H1 (cell line): ENCODE measurements at regions not wholly inside any gene's neighbourhood (a gene's known extent, or its start where the extent isn't known, plus 50 kb on each side); places are given as distances from the start of the nearest gene placed in this dataset.

Experiments
- CTCF ChIA-PET: fragments of 300-600 bp; sonication (Branson Sonifier 250); formaldehyde crosslinking; loops from one replicate; lab custom pipeline; 2021; ENCODE audit not compliant: partially characterized antibody; lab: Charles Lee
- POLR2A ChIA-PET: fragments of 300-600 bp; sonication (Branson Sonifier 250); formaldehyde crosslinking; loops from one replicate; lab custom pipeline; 2021; ENCODE audit warnings: inconsistent platforms; ENCODE audit not compliant: partially characterized antibody; lab: Charles Lee
- DNase-seq, 2 experiments: peaks; one replicate each; pipeline versions ENCODE4 v3.0.0 to v3.0.0-alpha.2; 2010 to 2022; ENCODE audit warnings: low spot score in 2 of 2, low read depth in 1 of 2, mixed read lengths in 1 of 2
- FAIRE-seq: peaks from 2 replicates; lab custom pipeline; 2011; peaks lifted over from hg19 to GRCh38; lab: Jason Lieb, UNC
- H2AFZ ChIP-seq: 2 replicates; pipeline ENCODE4 v1.8.1; 2012; ENCODE audit warnings: low read length, inconsistent platforms
- H2AK5ac ChIP-seq: 2 replicates; pipeline ENCODE4 v1.6.1; 2013; ENCODE audit warnings: low read depth, low read length
- H2BK120ac ChIP-seq: replicated peaks from 2 replicates; pipeline ENCODE3; 2013; ENCODE audit warnings: low read depth, low read length, inconsistent platforms
- H2BK12ac ChIP-seq: 2 replicates; pipeline ENCODE4 v1.6.1; 2013; ENCODE audit warnings: low read depth, low read length
- H2BK15ac ChIP-seq: 2 replicates; pipeline ENCODE4 v1.6.1; 2013; ENCODE audit warnings: low read length
- H2BK20ac ChIP-seq: 2 replicates; pipeline ENCODE4 v1.6.1; 2013; ENCODE audit warnings: low read length
- H2BK5ac ChIP-seq: 2 replicates; pipeline ENCODE4 v1.6.1; 2013; ENCODE audit warnings: low read depth, low read length
- H3K14ac ChIP-seq: 2 replicates; pipeline ENCODE4 v1.6.1; 2013; ENCODE audit warnings: inconsistent platforms; ENCODE audit not compliant: insufficient read length
- H3K18ac ChIP-seq: 2 replicates; pipeline ENCODE4 v1.6.1; 2013; ENCODE audit warnings: low read length; ENCODE audit errors: extremely low read depth
- H3K23ac ChIP-seq: 2 replicates; pipeline ENCODE4 v1.6.1; 2013; ENCODE audit warnings: inconsistent platforms; ENCODE audit not compliant: insufficient read length
- H3K23me2 ChIP-seq: 2 replicates; pipeline ENCODE4 v1.6.1; 2013; ENCODE audit warnings: low read depth, low read length
- H3K27ac ChIP-seq: 2 replicates; pipeline ENCODE4 v1.6.1; 2011; ENCODE audit warnings: low read depth, low read length, inconsistent platforms
- H3K27me3 ChIP-seq, 4 experiments: replicated peaks in 1 of 4; 1 replicate in 1 of 4; 2 replicates in 3 of 4; pipeline versions ENCODE4 v1.6.1 to v1.8.1; 2011 to 2013; ENCODE audit warnings: low read length in 3 of 4, mild to moderate bottlenecking in 3 of 4, inconsistent platforms in 2 of 4, mixed read lengths in 2 of 4, moderate library complexity in 1 of 4; ENCODE audit not compliant: control insufficient read depth in 3 of 4, insufficient read depth in 3 of 4; ENCODE audit errors: extremely low read depth in 1 of 4
- H3K36me3 ChIP-seq, 4 experiments: 2 replicates each; pipeline versions ENCODE4 v1.6.1 to v1.8.1; 2011 to 2013; ENCODE audit warnings: mild to moderate bottlenecking in 4 of 4, low read length in 3 of 4, moderate library complexity in 2 of 4, control low read depth in 1 of 4, inconsistent platforms in 1 of 4; ENCODE audit not compliant: insufficient read depth in 4 of 4, control insufficient read depth in 2 of 4
- H3K4ac ChIP-seq: replicated peaks from 2 replicates; pipeline ENCODE3; 2013; ENCODE audit warnings: low read length, low read depth, mixed read lengths, inconsistent platforms; ENCODE audit not compliant: insufficient read length
- H3K4me1 ChIP-seq, 4 experiments: replicated peaks in 1 of 4; 1 replicate in 1 of 4; 2 replicates in 3 of 4; pipeline versions ENCODE4 v1.6.1 to v1.8.1; 2011 to 2013; ENCODE audit warnings: low read length in 3 of 4, inconsistent platforms in 2 of 4, mixed read lengths in 1 of 4; ENCODE audit not compliant: insufficient read depth in 4 of 4, control insufficient read depth in 3 of 4
- H3K4me2 ChIP-seq, 2 experiments: 2 replicates each; pipeline versions ENCODE4 v1.6.1 to v1.8.1; 2011 to 2013; ENCODE audit warnings: low read depth in 2 of 2, low read length in 2 of 2, control low read depth in 1 of 2, inconsistent platforms in 1 of 2, mild to moderate bottlenecking in 1 of 2; ENCODE audit not compliant: insufficient read depth in 1 of 2
- H3K4me3 ChIP-seq, 4 experiments: fragments of 200-600, 300-600 bp in 1 of 4; sonication (generic), shearing (Covaris generic), sonication (Bioruptor Twin) in 1 of 4; 2 replicates each; pipeline versions ENCODE4 v1.5.1 to v1.8.1; 2011 to 2016; ENCODE audit warnings: low read length in 4 of 4, low read depth in 3 of 4, control low read depth in 2 of 4, inconsistent platforms in 2 of 4, mild to moderate bottlenecking in 2 of 4, mixed read lengths in 1 of 4, moderate library complexity in 1 of 4; ENCODE audit not compliant: insufficient read depth in 2 of 4; ENCODE audit errors: extremely low read depth in 1 of 4
- H3K56ac ChIP-seq: replicated peaks from 2 replicates; pipeline ENCODE3; 2013; ENCODE audit warnings: low read depth, mild to moderate bottlenecking, mixed read lengths, low read length, inconsistent platforms; ENCODE audit not compliant: insufficient read length
- H3K79me1 ChIP-seq: 2 replicates; pipeline ENCODE4 v1.6.1; 2013; ENCODE audit warnings: low read depth, low read length, control low read depth
- H3K79me2 ChIP-seq, 2 experiments: 2 replicates each; pipeline versions ENCODE4 v1.6.1 to v1.8.1; 2012 to 2013; ENCODE audit warnings: low read length in 2 of 2, mild to moderate bottlenecking in 2 of 2, inconsistent platforms in 1 of 2; ENCODE audit not compliant: insufficient read depth in 2 of 2, control insufficient read depth in 1 of 2
- H3K9ac ChIP-seq, 4 experiments: replicated peaks in 1 of 4; 1 replicate in 1 of 4; 2 replicates in 3 of 4; pipeline versions ENCODE4 v1.6.1 to v1.8.1; 2011 to 2013; ENCODE audit warnings: low read depth in 3 of 4, low read length in 3 of 4, control low read depth in 2 of 4, mild to moderate bottlenecking in 2 of 4, moderate library complexity in 2 of 4, inconsistent platforms in 1 of 4; ENCODE audit errors: extremely low read depth in 1 of 4
- H3K9me3 ChIP-seq, 2 experiments: 2 replicates each; pipeline versions ENCODE4 v1.6.1 to v1.8.1; 2012 to 2013; ENCODE audit warnings: mild to moderate bottlenecking in 2 of 2, moderate library complexity in 2 of 2, control low read depth in 1 of 2, inconsistent platforms in 1 of 2, low read depth in 1 of 2, low read length in 1 of 2, mixed read lengths in 1 of 2; ENCODE audit not compliant: insufficient read depth in 2 of 2
- H4K20me1 ChIP-seq, 2 experiments: replicated peaks in 1 of 2; 2 replicates each; pipeline versions ENCODE3 to v1.8.1; 2011 to 2013; ENCODE audit warnings: inconsistent platforms in 2 of 2, low read length in 2 of 2, mild to moderate bottlenecking in 1 of 2; ENCODE audit not compliant: insufficient read depth in 2 of 2, control insufficient read depth in 1 of 2
- H4K5ac ChIP-seq: 2 replicates; pipeline ENCODE4 v1.6.1; 2013; ENCODE audit warnings: low read length, low read depth, mixed read lengths, inconsistent platforms; ENCODE audit not compliant: insufficient read length
- H4K8ac ChIP-seq: 2 replicates; pipeline ENCODE4 v1.8.0; 2013; ENCODE audit warnings: mild to moderate bottlenecking, moderate library complexity, low read length, inconsistent platforms; ENCODE audit not compliant: insufficient read depth; ENCODE audit errors: extremely low read depth
- H4K91ac ChIP-seq: replicated peaks from 2 replicates; pipeline ENCODE3; 2013; ENCODE audit warnings: low read length, mixed read lengths, inconsistent platforms; ENCODE audit not compliant: insufficient read length
- CBX5 ChIP-seq: fragments of 300-800, 300-1000 bp; sonication (generic); IDR thresholded peaks from 2 replicates; pipeline ENCODE4 v1.7.1; 2016; ENCODE audit warnings: antibody characterized with exemption, low read length, low read depth
- CBX8 ChIP-seq: fragments of 300-800, 300-1000 bp; sonication (generic); IDR thresholded peaks from 2 replicates; pipeline ENCODE4 v1.7.1; 2016; ENCODE audit warnings: low read depth, low read length, borderline replicate concordance
- CHD1 ChIP-seq: IDR thresholded peaks from 2 replicates; pipeline ENCODE4 v1.6.1; 2012; ENCODE audit warnings: low read depth, low read length, improper control_type of control experiment
- EP300 ChIP-seq, 2 experiments: IDR thresholded peaks; 1 replicate in 1 of 2; 2 replicates in 1 of 2; pipeline ENCODE4 v1.6.1; 2011 to 2012; ENCODE audit warnings: low read depth in 2 of 2, low read length in 2 of 2, mild to moderate bottlenecking in 2 of 2, borderline replicate concordance in 1 of 2, inconsistent platforms in 1 of 2, moderate library complexity in 1 of 2
- GTF2F1 ChIP-seq: IDR thresholded peaks from 2 replicates; pipeline ENCODE4 v1.6.1; 2012; ENCODE audit warnings: low read depth, low read length, improper control_type of control experiment, borderline replicate concordance
- KDM5A ChIP-seq: fragments of 200-600 bp; IDR thresholded peaks from 2 replicates; pipeline ENCODE4 v1.7.1; 2012; ENCODE audit warnings: mild to moderate bottlenecking, low read length, inconsistent platforms, mixed read lengths
- SP2 ChIP-seq: IDR thresholded peaks from 2 replicates; pipeline ENCODE4 v1.6.1; 2012; ENCODE audit warnings: mild to moderate bottlenecking, low read length, inconsistent platforms
- SP4 ChIP-seq: IDR thresholded peaks from 2 replicates; pipeline ENCODE4 v1.6.1; 2012; ENCODE audit warnings: low read length, inconsistent platforms
- TAF7 ChIP-seq: optimal IDR thresholded peaks from 2 replicates; pipeline ENCODE3; 2011; ENCODE audit warnings: low read depth, mild to moderate bottlenecking, inconsistent platforms, low read length, moderate library complexity, borderline replicate concordance
- TEAD4 ChIP-seq: IDR thresholded peaks from 2 replicates; pipeline ENCODE4 v1.6.1; 2012; ENCODE audit warnings: low read depth, low read length, inconsistent platforms, mixed read lengths
- YY1 ChIP-seq: IDR thresholded peaks from 2 replicates; pipeline ENCODE4 v1.6.1; 2011; ENCODE audit warnings: low read depth, mild to moderate bottlenecking, low read length
- WGBS, 2 experiments: shearing (Covaris generic) in 1 of 2; methylation state at CpG; one replicate each; pipeline versions ENCODE4 v1.1.6 to v1.1.7; 2013 to 2015; ENCODE audit warnings: low lambda C conversion rate in 2 of 2, mixed read lengths in 2 of 2, inconsistent platforms in 1 of 2, low coverage in 1 of 2, missing lambda C conversion rate in 1 of 2; ENCODE audit not compliant: insufficient replicate concordance in 2 of 2, insufficient coverage in 1 of 2, insufficient read length in 1 of 2; ENCODE audit errors: extremely low coverage in 1 of 2, missing lambda C conversion rate in 1 of 2; 5-methylcytosine and 5-hydroxymethylcytosine counted together
- TF ChIP-seq, protein P1 (sequence below): IDR thresholded peaks from 2 replicates; pipeline ENCODE4 v1.6.1; 2011; ENCODE audit warnings: low read length, improper control_type of control experiment

DNA sequence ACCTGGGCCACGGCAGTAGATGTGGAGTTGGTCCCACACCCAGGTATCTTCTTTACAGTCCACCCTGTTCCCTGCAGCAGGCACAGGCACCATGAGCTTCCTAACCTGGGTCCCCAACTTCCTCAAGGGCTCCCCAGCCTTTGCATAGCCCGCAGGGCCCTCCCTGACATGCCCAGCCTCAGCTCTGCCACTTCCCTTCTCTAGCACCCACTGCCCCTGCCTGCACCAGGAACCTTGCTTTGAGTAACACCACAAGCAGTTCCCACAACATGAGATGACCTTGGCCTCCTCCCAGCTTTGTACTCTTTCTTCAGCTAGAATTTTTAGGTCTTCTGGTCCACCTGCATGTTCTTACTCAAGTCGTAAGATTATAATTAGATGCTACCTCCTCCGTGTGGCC is 92.2 kb upstream of the ZPBP start:
- Histone ChIP-seq H3K14ac (no peak overlapping the region), H4K5ac (no peak overlapping the region), H3K9me3 (no peaks in the 10 kb centered on the region), H3K56ac (no peak overlapping the region), H3K4me1 (peaks cover 0 to 8% (median 0%) of the 10 kb centered on the region in 4 experiments; a peak in 1 of 7 replicates), H2BK5ac (no peak overlapping the region; the same call in 1 of the 2 replicates), H3K36me3 (no peaks in the 10 kb centered on the region), H3K4me2 (no peak overlapping the region), H4K20me1 (no peaks in the 10 kb centered on the region), H3K27ac (no peak overlapping the region), H3K23me2 (no peaks in the 10 kb centered on the region), H3K4ac (no peak overlapping the region), H4K91ac (no peak overlapping the region), H3K79me1 (no peaks in the 10 kb centered on the region), H2BK15ac (no peak overlapping the region), H2AK5ac (no peak overlapping the region), H2AFZ (no peak overlapping the region), H4K8ac (no peak overlapping the region), H2BK120ac (no peak overlapping the region), H3K23ac (no peak overlapping the region), H3K18ac (no peak overlapping the region), H3K27me3 (no peaks in the 10 kb centered on the region), H3K9ac (no peak overlapping the region), H3K79me2 (no peaks in the 10 kb centered on the region), H2BK12ac (no peak overlapping the region), H2BK20ac (no peak overlapping the region), H3K4me3 (no peak overlapping the region)
- FAIRE-seq (no peak), DNase-seq (no peak)
- WGBS, 2 experiments, result 96% methylated on average over 4 of the region's 4 CpGs; no CpG with 5 or more reads in 1 of the 2 experiments
- POLR2A ChIA-PET, result no interaction called here
- CTCF ChIA-PET, result interaction anchor here (1.5 kb wide), 1 partner anchor 15 kb away, joined by 4 read pairs; no protein-coding TSS in a partner anchor
- TF ChIP-seq TAF7 (no peak), SP2 (no peak), KDM5A (no peak), CBX5 (no peak), GTF2F1 (no peak), YY1 (no peak), CBX8 (no peak), SP4 (no peak), EP300 (IDR thresholded peaks at IDR 0.05; ENCODE audit: borderline replicate concordance in 1 of 2, low read depth in 2 of 2, low read length in 2 of 2) (no peak), TEAD4 (no peak), CHD1 (no peak)
- TF ChIP-seq, protein P1, sequence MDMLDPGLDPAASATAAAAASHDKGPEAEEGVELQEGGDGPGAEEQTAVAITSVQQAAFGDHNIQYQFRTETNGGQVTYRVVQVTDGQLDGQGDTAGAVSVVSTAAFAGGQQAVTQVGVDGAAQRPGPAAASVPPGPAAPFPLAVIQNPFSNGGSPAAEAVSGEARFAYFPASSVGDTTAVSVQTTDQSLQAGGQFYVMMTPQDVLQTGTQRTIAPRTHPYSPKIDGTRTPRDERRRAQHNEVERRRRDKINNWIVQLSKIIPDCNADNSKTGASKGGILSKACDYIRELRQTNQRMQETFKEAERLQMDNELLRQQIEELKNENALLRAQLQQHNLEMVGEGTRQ, result no peak
